Small intestine (tissue), 7 donors: ENCODE measurements at regions not wholly inside any gene's neighbourhood (a gene's known extent, or its start where the extent isn't known, plus 50 kb on each side); places are given as distances from the start of the nearest gene placed in this dataset.
"Not testable (repeated sequence)": the region's sequence is repeated elsewhere in the genome, so short reads cannot be mapped to it uniquely, and the experiment has no call there.

Source experiments
- DNase-seq, 2 donors: peaks; one replicate each; pipeline versions ENCODE4 v3.0.0 to v3.0.0-alpha.2; 2013
- FAIRE-seq: peaks from 2 replicates; lab custom pipeline; 2012; peaks lifted over from hg19 to GRCh38; lab: Jason Lieb, UNC
- H3K27ac ChIP-seq, 3 donors: one replicate each; pipeline ENCODE4 v1.5.1; 2013; ENCODE audit warnings: low read length in 2 of 3, mild to moderate bottlenecking in 2 of 3, control low read depth in 1 of 3, inconsistent platforms in 1 of 3, low read depth in 1 of 3, moderate library complexity in 1 of 3
- H3K27me3 ChIP-seq, 3 donors: one replicate each; pipeline ENCODE4 v1.6.1; 2013; ENCODE audit warnings: low read length in 3 of 3, inconsistent platforms in 1 of 3; ENCODE audit not compliant: control insufficient read depth in 3 of 3, insufficient read depth in 3 of 3
- H3K36me3 ChIP-seq, 3 donors: one replicate each; pipeline ENCODE4 v1.6.1; 2013; ENCODE audit warnings: low read length in 3 of 3, inconsistent platforms in 1 of 3, low read depth in 1 of 3, mild to moderate bottlenecking in 1 of 3, moderate library complexity in 1 of 3; ENCODE audit not compliant: control insufficient read depth in 3 of 3, insufficient read depth in 2 of 3
- H3K4me1 ChIP-seq, 3 donors: one replicate each; pipeline ENCODE4 v1.6.1; 2013; ENCODE audit warnings: low read length in 2 of 3, inconsistent platforms in 1 of 3, low read depth in 1 of 3, mild to moderate bottlenecking in 1 of 3, moderate library complexity in 1 of 3; ENCODE audit not compliant: control insufficient read depth in 3 of 3, insufficient read depth in 2 of 3
- H3K4me3 ChIP-seq, 3 donors: one replicate each; pipeline ENCODE4 v1.5.1; 2013; ENCODE audit warnings: low read length in 3 of 3, control low read depth in 1 of 3, inconsistent platforms in 1 of 3, low read depth in 1 of 3, mild to moderate bottlenecking in 1 of 3, moderate library complexity in 1 of 3
- H3K9me3 ChIP-seq, 2 donors: one replicate each; pipeline ENCODE4 v1.6.1; 2013; ENCODE audit warnings: low read depth in 1 of 2, low read length in 1 of 2; ENCODE audit not compliant: control insufficient read depth in 2 of 2, insufficient read depth in 1 of 2
- whole genome bisulfite sequencing, 3 donors: extraction: QIAGEN DNeasy Blood & Tissue Kit; methylation state at CpG; one replicate each; pipeline ENCODE4 v1.1.7; 2013; 5-methylcytosine and 5-hydroxymethylcytosine counted together
- donor health status: healthy with polysubstance abuse.
- donor health status: control.
- donor health status: control.
- donor health status: Bipolar disorder and iron deficiency.
- donor health status: healthy.

DNA sequence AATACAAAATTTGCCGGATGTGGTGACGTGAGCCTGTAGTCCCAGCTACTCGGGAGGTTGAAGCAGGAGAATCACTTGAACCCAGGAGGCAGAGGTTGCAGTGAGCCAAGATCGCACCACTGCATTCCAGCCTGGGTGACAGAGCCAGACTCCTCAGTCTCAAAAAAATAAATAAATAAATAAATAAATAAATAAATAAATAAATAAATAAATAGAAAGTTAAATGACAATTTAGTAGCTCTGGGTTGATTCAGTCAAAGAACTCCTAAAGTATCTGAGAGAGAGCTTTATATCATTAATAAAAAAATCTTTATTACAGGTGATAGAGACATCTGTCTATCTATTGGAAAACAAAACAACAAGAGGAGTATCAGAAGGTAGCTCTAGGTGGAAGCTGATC, 798.4 kb downstream of the CENPC start:
- WGBS, 3 donors, result 85 to 96% (median 90%) methylated on average over 4 of the region's 4 CpGs
- not testable (repeated sequence) for DNase-seq, H3K4me3 ChIP-seq, H3K27ac ChIP-seq, H3K9me3 ChIP-seq, H3K36me3 ChIP-seq, H3K4me1 ChIP-seq, FAIRE-seq, H3K27me3 ChIP-seq

DNA sequence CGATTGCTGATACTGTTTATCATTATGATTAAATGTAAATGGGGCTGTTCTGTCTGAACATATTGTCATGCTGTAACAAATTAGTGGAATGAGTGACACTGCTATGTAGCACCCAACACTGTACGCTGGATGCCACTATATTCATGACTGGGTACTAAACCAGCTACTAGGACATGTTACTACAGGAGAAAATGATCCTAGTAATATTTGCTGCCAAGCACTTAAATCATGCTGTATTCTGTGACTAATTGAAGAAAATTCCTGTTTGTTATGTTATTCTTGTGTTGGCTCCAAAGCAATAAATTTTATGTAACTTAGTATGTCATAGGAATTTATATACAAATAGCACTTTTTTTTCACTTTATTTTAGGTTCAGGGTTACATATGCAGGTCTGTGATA, 804.2 kb downstream of the CENPC start:
- no peaks in the 10 kb centered on the region for H3K36me3 ChIP-seq
- FAIRE-seq, result no peak
- H3K4me3 ChIP-seq, result no peak overlapping the region
- H3K9me3 ChIP-seq, result no peaks in the 10 kb centered on the region
- no peaks in the 10 kb centered on the region for H3K4me1 ChIP-seq
- no peak overlapping the region for H3K27ac ChIP-seq
- 83 to 87% (median 83%) methylated on average over 2 of the region's 2 CpGs for WGBS, 3 donors
- no peak for DNase-seq
- H3K27me3 ChIP-seq, result no peaks in the 10 kb centered on the region

DNA sequence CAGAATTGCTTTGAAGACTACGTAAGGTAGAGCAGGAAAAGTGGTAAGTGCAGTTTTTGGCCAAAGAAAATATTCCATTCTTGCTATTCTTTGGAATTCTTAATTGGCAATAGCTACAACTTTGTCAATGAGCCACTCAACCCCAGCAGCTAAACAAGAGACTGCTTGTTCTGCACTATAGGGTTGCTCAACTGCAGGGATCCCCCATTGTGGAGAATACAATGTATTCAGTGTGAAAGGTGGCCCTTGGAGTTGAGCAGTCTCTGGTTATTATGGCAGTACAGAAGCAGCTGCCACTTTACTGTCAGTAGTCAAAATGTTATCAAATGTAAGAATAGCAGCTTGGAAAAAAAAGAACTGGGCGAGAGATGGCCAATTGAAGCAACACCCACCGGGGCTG, 808.7 kb downstream of the CENPC start:
- H3K27ac ChIP-seq, result no peak overlapping the region
- H3K9me3 ChIP-seq, result no peaks in the 10 kb centered on the region
- FAIRE-seq, result no peak
- no peaks in the 10 kb centered on the region for H3K36me3 ChIP-seq
- WGBS, 3 donors, result 73 to 86% (median 83%) methylated on average over 3 of the region's 3 CpGs
- DNase-seq, result no peak
- no peaks in the 10 kb centered on the region for H3K27me3 ChIP-seq
- H3K4me1 ChIP-seq, result no peaks in the 10 kb centered on the region
- H3K4me3 ChIP-seq, result no peak overlapping the region

DNA sequence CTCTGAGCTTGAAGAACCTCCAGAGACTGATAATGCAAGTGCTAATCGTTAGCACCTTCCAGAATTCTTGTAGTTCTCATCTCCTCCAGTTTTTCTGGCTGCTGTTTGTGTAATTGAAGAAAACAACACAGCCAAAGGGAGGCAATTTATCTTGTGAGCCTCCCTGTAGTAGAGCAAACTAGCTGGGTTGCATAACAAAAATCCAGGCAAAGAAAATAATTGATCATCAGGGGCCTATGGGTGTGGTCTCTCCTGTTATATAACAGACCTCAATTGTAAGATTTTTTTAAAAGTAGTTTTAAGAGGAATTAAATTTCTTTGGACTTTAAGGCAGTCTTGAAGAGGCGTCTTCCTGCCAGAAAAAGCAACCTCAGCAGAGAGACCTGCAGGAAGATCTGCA, 817.0 kb downstream of the CENPC start:
- Histone ChIP-seq H3K36me3 (no peaks in the 10 kb centered on the region), H3K4me3 (no peak overlapping the region), H3K27me3 (no peaks in the 10 kb centered on the region), H3K9me3 (no peaks in the 10 kb centered on the region), H3K27ac (no peak overlapping the region), H3K4me1 (no peaks in the 10 kb centered on the region)
- FAIRE-seq (no peak), DNase-seq (no peak)
- 56 to 61% (median 60%) methylated on average over 2 of the region's 2 CpGs for WGBS, 3 donors

DNA sequence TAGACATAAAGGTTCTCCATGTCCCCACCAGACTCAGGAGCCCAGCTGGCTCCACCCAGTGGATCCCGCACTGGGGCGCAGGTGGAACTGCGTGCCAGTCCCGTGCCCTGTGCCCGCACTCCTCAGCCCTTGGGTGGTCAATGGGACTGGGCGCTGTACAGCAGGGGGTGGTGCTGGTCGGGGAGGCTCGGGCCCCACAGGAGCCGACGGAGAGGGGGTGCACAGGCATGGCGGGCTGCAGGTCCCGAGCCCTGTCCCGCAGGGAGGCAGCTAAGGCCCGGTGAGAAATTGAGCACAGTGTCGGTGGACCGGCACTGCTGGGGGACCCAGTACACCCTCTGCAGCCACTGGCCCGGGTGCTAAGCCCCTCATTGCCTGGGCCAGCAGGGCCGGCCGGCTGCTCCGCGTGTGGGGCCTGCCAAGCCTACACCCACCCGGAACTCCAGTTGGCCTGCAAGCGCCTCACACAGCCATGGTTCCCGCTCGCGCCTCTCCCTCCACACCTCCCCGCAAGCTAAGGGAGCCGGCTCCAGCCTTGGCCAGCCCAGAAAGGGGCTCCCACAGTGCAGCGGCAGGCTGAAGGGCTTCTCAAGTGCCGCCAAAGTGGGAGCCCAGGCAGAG, 832.9 kb downstream of the CENPC start:
- H3K27ac ChIP-seq, H3K4me3 ChIP-seq, H3K9me3 ChIP-seq, H3K4me1 ChIP-seq, H3K36me3 ChIP-seq, H3K27me3 ChIP-seq, FAIRE-seq, DNase-seq: not testable (repeated sequence)
- WGBS, 3 donors, result 94 to 96% (median 96%) methylated on average over 28 to 30 of the region's 30 CpGs

DNA sequence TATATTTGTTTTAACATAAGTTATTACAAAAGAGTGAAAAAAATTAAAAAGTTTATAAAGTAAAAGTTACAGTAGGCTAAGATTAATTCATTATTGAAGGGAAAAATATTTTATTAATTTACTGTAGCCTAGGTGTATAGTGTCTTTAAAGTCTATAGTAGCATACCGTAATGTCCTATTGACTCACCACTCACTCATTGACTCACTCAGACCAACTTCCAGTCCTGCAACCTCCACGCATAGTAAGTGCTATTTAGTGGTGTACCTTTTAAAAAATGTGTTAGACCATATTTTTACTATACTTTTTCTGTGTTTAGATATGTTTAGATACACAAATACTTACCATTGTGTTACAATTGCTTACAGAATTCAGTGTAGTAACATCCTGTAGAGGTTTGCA, 841.1 kb downstream of the CENPC start:
- H3K36me3 ChIP-seq, result no peaks in the 10 kb centered on the region
- H3K9me3 ChIP-seq, result no peaks in the 10 kb centered on the region
- no peak for FAIRE-seq
- no peak overlapping the region for H3K27ac ChIP-seq
- no peak for DNase-seq
- no peaks in the 10 kb centered on the region for H3K4me1 ChIP-seq
- no peak overlapping the region for H3K4me3 ChIP-seq
- no peaks in the 10 kb centered on the region for H3K27me3 ChIP-seq
- 68 to 88% (median 84%) methylated on average over 2 of the region's 2 CpGs for WGBS, 3 donors

DNA sequence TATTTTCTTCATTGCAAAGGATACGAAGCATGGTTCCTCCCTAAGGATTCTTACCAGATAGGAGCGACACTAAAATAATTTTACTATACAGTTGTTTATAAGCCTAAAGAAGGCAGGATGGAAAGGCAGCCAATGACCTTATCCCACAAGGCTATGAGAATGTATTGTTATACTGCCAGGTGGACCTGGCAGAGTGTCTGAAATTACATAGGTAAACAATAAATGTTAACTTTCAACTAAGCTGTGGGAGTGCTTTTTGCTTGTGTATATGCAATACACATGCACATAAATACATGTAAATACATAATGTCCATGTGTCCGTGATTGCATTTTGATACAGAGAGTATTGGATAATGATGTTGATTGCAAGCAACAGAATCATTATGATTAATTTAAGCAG, 850.6 kb downstream of the CENPC start:
- Histone ChIP-seq H3K9me3 (no peaks in the 10 kb centered on the region), H3K4me1 (no peaks in the 10 kb centered on the region), H3K36me3 (no peaks in the 10 kb centered on the region), H3K27ac (no peak overlapping the region), H3K27me3 (no peaks in the 10 kb centered on the region), H3K4me3 (no peak overlapping the region)
- 72 to 86% (median 73%) methylated on average over 3 of the region's 3 CpGs for WGBS, 3 donors
- DNase-seq (no peak), FAIRE-seq (no peak)

DNA sequence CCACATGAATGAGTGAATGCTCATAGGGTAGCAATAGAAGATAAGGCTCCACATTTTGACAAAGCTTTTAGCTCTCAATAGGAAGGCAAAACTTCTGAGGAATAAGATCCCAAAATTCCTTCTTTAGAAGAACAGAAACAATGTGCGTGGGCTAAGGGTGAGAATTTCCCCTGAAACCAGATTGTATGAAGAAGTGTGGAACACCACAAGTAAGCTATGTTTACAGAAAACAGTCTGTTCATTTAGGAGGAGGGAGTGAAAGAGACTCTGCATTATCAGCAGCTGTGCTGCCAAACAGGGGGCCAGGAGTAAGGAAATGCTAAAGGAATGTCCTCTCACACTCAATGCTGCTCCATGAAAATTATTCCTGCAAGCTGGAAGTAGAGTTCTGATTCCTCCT, 851.6 kb downstream of the CENPC start:
- Histone ChIP-seq H3K9me3 (no peaks in the 10 kb centered on the region), H3K36me3 (no peaks in the 10 kb centered on the region), H3K4me3 (no peak overlapping the region), H3K27me3 (no peaks in the 10 kb centered on the region), H3K27ac (no peak overlapping the region), H3K4me1 (no peaks in the 10 kb centered on the region)
- DNase-seq, result no peak
- WGBS, 3 donors, result 48 to 50% (median 49%) methylated on average over 1 of the region's 1 CpG
- no peak for FAIRE-seq

DNA sequence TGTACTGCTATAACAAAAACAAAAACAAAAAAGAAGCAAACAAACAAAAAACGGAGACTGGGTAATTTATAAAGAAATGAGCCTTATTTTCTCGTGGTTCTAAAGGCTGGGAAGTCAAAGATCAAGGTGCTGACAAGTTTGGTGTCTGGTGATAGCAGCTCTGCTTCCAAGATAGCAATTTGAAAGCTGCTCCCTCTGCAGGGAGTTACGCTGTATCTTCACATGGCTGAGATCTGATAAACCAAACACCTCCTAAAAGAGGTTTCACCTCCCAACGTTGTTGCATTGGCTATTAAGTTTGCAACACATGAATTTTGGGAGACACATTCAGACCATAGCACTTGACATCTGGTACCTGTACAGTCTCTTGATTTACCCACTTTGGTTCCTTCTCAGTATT, 854.2 kb downstream of the CENPC start:
- Histone ChIP-seq H3K27ac (no peak overlapping the region), H3K4me3 (no peak overlapping the region), H3K9me3 (no peaks in the 10 kb centered on the region), H3K4me1 (no peaks in the 10 kb centered on the region), H3K36me3 (no peaks in the 10 kb centered on the region), H3K27me3 (no peaks in the 10 kb centered on the region)
- DNase-seq (no peak), FAIRE-seq (no peak)
- 37 to 46% (median 38%) methylated on average over 4 of the region's 4 CpGs for WGBS, 3 donors
